Keratinocyte (primary cell): ENCODE measurements at regions not wholly inside any gene's neighbourhood (a gene's known extent, or its start where the extent isn't known, plus 50 kb on each side); places are given as distances from the start of the nearest gene placed in this dataset.

Source experiments
- DNase-seq: peaks from one replicate; pipeline ENCODE4 v3.0.0-alpha.2; 2011; ENCODE audit warnings: low read depth, missing footprints, low spot score
- FAIRE-seq: peaks from 2 replicates; lab custom pipeline; 2011; peaks lifted over from hg19 to GRCh38; lab: Jason Lieb, UNC
- H2AFZ ChIP-seq: 2 replicates; pipeline ENCODE4 v1.6.0; 2012; ENCODE audit warnings: low read length, control low read depth, inconsistent platforms; ENCODE audit not compliant: control insufficient read depth
- H3K27ac ChIP-seq: 2 replicates; pipeline ENCODE4 v1.5.1; 2011; ENCODE audit warnings: low read length; ENCODE audit not compliant: control insufficient read depth, insufficient read depth
- H3K27me3 ChIP-seq: 3 replicates; pipeline ENCODE4 v1.6.0; 2011; ENCODE audit warnings: low read length; ENCODE audit not compliant: control insufficient read depth, insufficient read depth; ENCODE audit errors: extremely low read depth
- H3K36me3 ChIP-seq, 2 experiments: 2 replicates in 1 of 2; 3 replicates in 1 of 2; pipeline ENCODE4 v1.5.1; 2011; ENCODE audit warnings: low read length in 2 of 2, mild to moderate bottlenecking in 1 of 2; ENCODE audit not compliant: control insufficient read depth in 2 of 2, insufficient read depth in 2 of 2; ENCODE audit errors: extremely low read depth in 1 of 2
- H3K4me1 ChIP-seq: 3 replicates; pipeline ENCODE4 v1.5.1; 2011; ENCODE audit warnings: low read length; ENCODE audit not compliant: control insufficient read depth, insufficient read depth; ENCODE audit errors: extremely low read depth
- H3K4me2 ChIP-seq: 3 replicates; pipeline ENCODE4 v1.6.0; 2011; ENCODE audit warnings: low read depth, low read length; ENCODE audit not compliant: control insufficient read depth, insufficient read depth; ENCODE audit errors: extremely low read depth
- H3K4me3 ChIP-seq, 3 experiments: fragments of 200-600 bp in 1 of 3; sonication (generic) in 1 of 3; 2 replicates in 2 of 3; 3 replicates in 1 of 3; pipeline ENCODE4 v1.5.1; 2011 to 2016; ENCODE audit warnings: low read length in 3 of 3, mild to moderate bottlenecking in 3 of 3, control low read depth in 2 of 3, inconsistent platforms in 1 of 3, low read depth in 1 of 3, mixed read lengths in 1 of 3, mixed run types in 1 of 3, moderate library complexity in 1 of 3; ENCODE audit not compliant: control insufficient read depth in 2 of 3, insufficient read depth in 2 of 3; ENCODE audit errors: extremely low read depth in 1 of 3
- H3K79me2 ChIP-seq: 2 replicates; pipeline ENCODE4 v1.6.0; 2012; ENCODE audit warnings: low read length; ENCODE audit not compliant: control insufficient read depth, insufficient read depth
- H3K9ac ChIP-seq: 3 replicates; pipeline ENCODE4 v1.6.0; 2011; ENCODE audit warnings: low read length; ENCODE audit not compliant: control insufficient read depth, insufficient read depth; ENCODE audit errors: extremely low read depth
- H3K9me1 ChIP-seq: 3 replicates; pipeline ENCODE4 v1.6.0; 2011; ENCODE audit warnings: low read length; ENCODE audit not compliant: control insufficient read depth, insufficient read depth; ENCODE audit errors: extremely low read depth
- H3K9me3 ChIP-seq: 2 replicates; pipeline ENCODE4 v1.5.1; 2012; ENCODE audit warnings: low read depth, low read length; ENCODE audit not compliant: control insufficient read depth
- H4K20me1 ChIP-seq: 3 replicates; pipeline ENCODE4 v1.6.0; 2011; ENCODE audit warnings: low read length; ENCODE audit not compliant: control insufficient read depth, insufficient read depth; ENCODE audit errors: extremely low read depth
- CTCF ChIP-seq, 3 experiments: IDR thresholded peaks in 1 of 3; conservative IDR thresholded peaks in 1 of 3; optimal IDR thresholded peaks in 1 of 3; 2 replicates in 2 of 3; 3 replicates in 1 of 3; pipeline versions ENCODE3 to v1.5.1; 2011; ENCODE audit warnings: low read length in 3 of 3, mild to moderate bottlenecking in 3 of 3, moderate library complexity in 2 of 3, control low read depth in 1 of 3, inconsistent platforms in 1 of 3; ENCODE audit not compliant: insufficient read depth in 2 of 3; ENCODE audit errors: extremely low read depth in 1 of 3
- EZH2 ChIP-seq: IDR thresholded peaks from one replicate; pipeline ENCODE4 v1.6.1; 2012; ENCODE audit warnings: inconsistent platforms, mild to moderate bottlenecking, low read length, moderate library complexity
- dilution Hi-C: fragments of 300-500 bp; cut with MboI; formaldehyde crosslinking; loops from one replicate; pipeline ENCODE4 v1.7.0; 2020; ENCODE audit warnings: low sequenced_read_pairs; ENCODE audit not compliant: extremely low pct_ligation_motif_present

DNA sequence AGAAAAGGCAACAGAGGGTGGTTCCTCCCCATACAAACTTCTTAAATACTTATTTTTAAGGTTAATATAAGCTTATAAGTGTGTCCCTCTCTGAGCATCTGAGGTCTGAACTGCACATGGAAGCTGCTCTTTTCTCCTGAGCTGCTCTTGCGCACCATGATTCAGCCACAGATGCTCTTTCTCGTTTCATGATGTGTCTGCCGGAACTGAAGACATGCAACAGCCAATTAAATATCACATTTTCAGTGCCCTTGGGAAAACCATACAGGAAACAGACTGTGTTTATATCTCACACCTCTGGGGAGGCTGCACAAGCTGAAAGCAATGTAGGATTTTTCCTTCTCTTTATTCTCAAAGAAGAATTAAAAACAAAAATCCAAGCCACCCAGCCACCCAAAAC is 96.8 kb upstream of the NREP start:
- no peak for FAIRE-seq
- no peak overlapping the region for H3K27ac ChIP-seq
- dilution Hi-C loops = no loop called here
- no peaks in the 10 kb centered on the region for H3K27me3 ChIP-seq
- DNase-seq = no peak
- no peaks in the 10 kb centered on the region for H3K79me2 ChIP-seq
- TF ChIP-seq EZH2 (no peak), CTCF (optimal IDR thresholded peaks at IDR 0.05 in 1 of 3, IDR thresholded peaks at IDR 0.05 in 1 of 3, conservative IDR thresholded peaks at IDR 0.05 in 1 of 3; ENCODE audit: extremely low read depth in 1 of 3, insufficient read depth in 2 of 3, low read length in 3 of 3) (no peak)
- no peaks in the 10 kb centered on the region for H3K36me3 ChIP-seq
- no peak overlapping the region for H3K4me3 ChIP-seq
- no peak overlapping the region for H3K9ac ChIP-seq
- no peak overlapping the region for H3K4me2 ChIP-seq
- H3K4me1 ChIP-seq = peaks cover 7% of the 10 kb centered on the region
- no peaks in the 10 kb centered on the region for H3K9me1 ChIP-seq
- H4K20me1 ChIP-seq = no peaks in the 10 kb centered on the region
- H3K9me3 ChIP-seq = no peaks in the 10 kb centered on the region
- no peak overlapping the region for H2AFZ ChIP-seq

- no peak for TF ChIP-seq EZH2
- TF ChIP-seq CTCF (optimal IDR thresholded peaks at IDR 0.05 in 1 of 3, IDR thresholded peaks at IDR 0.05 in 1 of 3, conservative IDR thresholded peaks at IDR 0.05 in 1 of 3; ENCODE audit: extremely low read depth in 1 of 3, insufficient read depth in 2 of 3, low read length in 3 of 3) = no peak
- Histone ChIP-seq H3K9me1 (no peaks in the 10 kb centered on the region), H3K4me1 (peaks cover 7% of the 10 kb centered on the region), H3K9me3 (no peaks in the 10 kb centered on the region), H3K4me2 (no peak overlapping the region), H4K20me1 (no peaks in the 10 kb centered on the region), H3K27me3 (no peaks in the 10 kb centered on the region), H3K27ac (no peak overlapping the region), H3K9ac (no peak overlapping the region), H3K4me3 (no peak overlapping the region), H3K36me3 (no peaks in the 10 kb centered on the region), H2AFZ (no peak overlapping the region), H3K79me2 (no peaks in the 10 kb centered on the region)
- dilution Hi-C loops = no loop called here
- FAIRE-seq = no peak
- no peak for DNase-seq
Observed at GRCh38 chr5:111851631-111852548, 94.9 kb upstream of the NREP start.
